GM18858 (cell line): ENCODE measurements at regions not wholly inside any gene's neighbourhood (a gene's known extent, or its start where the extent isn't known, plus 50 kb on each side); places are given as distances from the start of the nearest gene placed in this dataset.
"Not testable (repeated sequence)": the region's sequence is repeated elsewhere in the genome, so short reads cannot be mapped to it uniquely, and the experiment has no call there.

Experiments
- ATAC-seq: cut with Tn5 transposase; IDR thresholded peaks from one replicate; pipeline ENCODE4 v1.9.1; 2021; ENCODE audit not compliant: unreplicated experiment

DNA sequence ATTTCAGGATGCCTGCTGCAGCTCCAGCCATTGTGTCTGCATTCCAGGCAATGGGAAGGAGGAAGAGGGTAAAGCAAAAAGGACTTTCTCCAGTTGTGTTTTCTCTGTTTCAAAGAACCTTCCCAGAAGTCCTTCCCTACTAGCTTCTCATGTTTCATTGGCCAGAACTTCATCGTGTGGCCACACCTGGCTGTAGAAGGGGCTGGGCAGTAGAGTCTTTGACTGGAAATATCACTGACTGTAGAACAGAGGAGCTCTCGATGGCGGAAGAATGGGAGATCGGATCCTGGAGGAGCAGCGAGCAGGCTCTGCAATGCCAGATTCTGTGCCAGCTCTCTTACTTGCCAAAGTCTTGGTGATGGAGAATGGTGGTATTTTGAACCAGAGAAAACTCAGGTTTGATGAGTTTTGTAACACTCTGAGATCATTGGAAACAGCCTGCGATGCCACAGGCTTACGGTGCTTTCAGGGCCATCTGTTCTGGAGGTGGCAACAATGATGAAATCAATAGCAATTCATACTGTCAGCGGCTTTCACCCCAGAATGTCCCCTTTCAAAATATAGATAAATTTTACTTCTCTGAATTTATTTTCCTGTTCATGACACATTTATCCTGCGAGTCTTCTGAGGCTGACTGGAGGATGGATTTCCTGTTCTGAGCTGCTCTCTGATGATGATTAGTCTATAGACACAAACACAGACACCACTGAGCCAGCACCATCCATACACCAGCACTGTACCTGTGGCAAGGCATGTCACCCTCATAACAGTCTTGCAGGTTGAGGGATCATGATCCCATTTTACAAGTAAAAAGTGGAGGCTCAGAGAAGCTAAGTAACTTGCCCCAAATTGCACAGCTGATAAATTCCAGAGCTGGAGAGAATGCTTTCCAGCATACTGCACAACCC lies 204.2 kb downstream of the EMX2 start:
- ATAC-seq: no peak

DNA sequence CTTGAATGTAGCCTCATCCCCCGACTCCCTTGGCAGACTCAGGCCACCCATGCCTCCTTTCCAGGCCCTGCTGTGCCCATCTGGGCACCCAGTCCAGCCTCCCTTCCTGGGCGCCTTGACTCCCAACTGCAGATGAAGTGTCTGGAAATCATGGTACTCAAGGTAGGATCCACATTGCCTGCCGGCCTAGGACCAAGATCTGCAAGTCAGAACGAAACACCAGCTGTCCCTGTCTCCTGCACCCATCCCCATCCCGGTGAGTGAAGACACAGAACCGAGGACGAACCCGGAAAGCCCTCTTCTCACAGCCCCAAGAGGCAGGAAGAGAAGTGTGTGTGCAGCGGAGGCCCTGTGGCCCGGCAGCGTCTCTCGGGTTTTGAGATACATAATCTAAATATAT lies 205.1 kb downstream of the EMX2 start:
- ATAC-seq: no peak

DNA sequence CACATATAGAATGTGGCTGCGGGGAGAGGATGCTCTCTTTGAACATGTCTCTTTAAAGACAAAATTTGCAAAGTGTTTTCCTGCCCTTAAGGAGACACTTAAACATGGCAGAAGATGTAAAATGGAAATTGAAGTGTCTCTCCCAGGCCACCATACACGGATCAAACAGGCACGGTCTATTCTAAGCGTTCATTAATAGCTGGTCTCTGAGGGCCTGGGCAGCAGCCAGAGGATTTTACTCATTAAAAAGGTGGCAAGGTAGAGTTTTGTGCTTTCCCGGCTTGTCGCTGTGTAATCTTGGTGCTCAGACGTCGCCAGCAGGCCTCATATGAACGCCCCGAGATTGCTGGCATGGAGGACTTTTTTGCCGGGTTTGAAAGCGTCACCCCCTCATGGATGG lies 205.5 kb downstream of the EMX2 start:
- no peak for ATAC-seq

DNA sequence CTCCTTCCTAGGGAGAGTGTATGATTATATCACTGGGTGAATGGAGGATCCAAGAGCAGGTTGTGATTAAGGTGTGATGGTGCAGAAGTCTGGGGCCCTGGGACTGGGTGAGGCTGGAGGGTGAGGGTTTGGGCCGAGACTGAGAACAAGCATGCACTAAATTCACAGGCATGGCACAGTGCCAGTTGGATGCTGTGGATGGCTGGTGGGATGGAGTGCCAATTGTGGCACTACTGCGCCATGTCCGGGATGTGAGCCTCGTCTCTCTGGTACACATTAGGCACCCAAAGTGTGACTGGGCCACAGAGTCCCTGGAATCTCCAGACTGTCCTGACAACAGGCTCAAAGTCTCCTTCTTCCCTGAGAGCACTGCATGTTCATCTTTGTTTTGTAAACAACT lies 208.1 kb downstream of the EMX2 start:
- ATAC-seq: no peak

DNA sequence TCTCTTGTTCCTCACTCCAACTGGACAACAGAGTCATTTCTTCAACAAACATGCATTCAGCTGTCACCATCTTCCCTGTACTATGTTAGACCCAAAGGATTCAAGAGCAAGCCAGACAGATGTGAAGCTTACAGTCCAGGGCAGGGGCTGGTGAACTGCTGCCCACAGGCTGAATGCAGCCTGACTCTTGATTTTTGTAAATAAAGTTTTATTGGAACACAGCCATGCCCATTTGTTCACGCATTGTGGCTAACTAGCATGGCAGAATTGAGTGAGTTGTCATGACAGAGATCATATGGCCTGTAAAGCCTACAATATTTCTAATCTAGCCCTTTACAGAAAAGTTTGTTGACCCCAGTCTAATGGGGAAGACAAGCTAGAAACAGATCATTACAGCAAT lies 208.7 kb downstream of the EMX2 start:
- ATAC-seq: no peak

DNA sequence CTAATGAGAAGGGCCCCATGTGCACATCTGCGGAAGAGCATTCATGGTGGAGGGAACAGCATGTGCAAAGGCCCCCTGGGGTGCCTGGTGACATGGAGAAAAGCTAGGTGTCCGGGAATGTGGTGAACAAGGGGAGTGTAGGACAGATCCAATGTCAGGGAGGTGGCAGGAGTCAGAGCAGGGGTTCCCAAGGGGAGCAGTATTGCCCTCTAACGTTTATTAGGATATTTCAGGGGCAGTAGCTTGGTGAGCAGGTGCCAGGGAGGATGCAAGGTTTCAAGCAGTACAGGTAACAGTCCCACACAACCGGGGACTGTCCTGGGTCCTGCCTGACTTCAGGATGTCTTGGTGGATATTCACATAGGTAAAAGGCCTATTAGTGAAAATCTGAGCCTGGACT lies 209.6 kb downstream of the EMX2 start:
- no peak for ATAC-seq

DNA sequence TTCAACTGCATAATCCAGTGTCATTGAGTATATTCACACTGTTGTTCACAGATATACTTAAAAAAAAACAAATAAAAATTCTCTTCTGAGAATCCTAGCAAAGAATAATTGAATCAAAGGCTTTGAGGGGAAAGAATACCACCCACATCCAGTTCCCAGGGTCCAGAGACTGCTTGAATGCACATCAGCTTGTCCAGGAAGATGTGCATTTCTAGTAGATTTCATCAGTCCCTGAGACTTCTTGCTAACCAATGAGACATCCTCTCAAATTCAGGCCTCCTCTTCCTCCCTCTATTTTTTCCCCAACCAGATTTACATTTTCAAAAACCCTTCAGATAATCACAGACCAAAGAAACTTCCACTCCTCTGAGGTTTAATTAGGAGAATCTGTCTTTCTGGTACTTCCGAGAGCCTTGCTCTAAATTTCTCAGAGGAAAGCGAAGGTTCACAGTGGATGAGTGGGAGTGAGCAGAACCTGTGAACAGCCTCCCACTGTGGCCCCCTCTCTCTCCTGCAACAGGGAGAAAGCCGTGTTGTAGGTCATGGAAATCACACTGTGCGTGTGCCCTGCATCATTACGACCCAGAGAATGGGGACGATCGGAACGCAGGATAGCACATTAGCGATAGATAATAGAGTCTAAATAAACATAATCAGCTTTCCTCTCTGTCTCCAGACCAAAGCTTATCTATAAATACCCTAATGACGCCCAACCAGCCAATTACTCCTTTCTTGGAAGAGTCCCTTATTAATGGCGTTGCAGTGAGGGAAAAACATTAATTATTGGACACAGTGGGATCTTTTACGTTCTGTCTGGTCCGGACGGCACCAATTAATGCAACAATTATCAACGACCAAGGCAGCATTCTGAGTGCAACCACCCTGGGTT lies 212.5 kb downstream of the EMX2 start:
- ATAC-seq: no peak

DNA sequence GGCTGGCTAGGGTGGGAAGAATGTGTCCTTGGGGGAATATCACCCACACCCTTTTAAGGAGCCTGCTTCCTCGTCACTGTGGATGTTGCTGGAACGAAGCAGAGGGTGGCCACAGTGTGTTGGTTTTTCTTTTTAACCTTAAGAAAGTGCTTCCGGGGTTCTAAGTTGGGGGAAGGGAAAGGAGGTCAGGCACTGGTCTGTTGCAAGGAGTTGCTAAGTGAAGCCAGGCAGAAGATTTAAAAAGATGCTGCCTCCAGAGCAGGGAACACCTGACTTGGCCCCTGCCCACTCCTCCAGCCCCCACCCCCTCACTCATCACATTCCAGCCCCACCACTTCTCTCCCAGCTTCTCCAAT lies 213.1 kb downstream of the EMX2 start:
- no peak for ATAC-seq

DNA sequence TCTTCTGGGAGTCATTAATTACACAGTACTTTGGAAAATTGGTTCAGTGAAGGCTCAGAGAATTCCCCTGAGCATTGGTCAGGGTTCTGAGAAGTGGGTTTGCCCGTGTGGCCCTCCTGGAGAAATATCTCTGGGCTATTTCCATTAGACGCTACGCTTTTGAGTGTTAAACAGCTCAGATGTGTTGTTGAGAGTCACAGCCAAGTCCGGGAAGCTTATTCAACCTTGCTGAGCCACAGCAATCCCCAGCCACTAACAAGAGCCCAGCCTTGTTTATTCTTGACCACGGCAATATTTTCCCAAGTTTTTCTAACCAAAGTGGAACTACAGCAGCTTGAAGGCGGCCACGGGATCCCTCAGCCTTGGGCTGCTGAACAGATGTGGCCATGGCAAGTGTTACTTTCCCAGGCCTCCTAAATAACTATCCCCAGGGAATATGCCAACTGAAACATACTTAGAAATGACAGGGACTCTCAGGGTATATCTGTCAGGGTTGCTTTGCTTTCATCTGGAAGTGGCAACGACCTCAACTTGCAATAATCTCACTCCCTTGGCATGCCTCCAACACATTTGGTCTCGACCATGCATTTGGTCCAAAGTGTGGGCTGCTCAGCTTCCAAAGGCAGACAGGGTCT lies 214.7 kb downstream of the EMX2 start:
- ATAC-seq: no peak

DNA sequence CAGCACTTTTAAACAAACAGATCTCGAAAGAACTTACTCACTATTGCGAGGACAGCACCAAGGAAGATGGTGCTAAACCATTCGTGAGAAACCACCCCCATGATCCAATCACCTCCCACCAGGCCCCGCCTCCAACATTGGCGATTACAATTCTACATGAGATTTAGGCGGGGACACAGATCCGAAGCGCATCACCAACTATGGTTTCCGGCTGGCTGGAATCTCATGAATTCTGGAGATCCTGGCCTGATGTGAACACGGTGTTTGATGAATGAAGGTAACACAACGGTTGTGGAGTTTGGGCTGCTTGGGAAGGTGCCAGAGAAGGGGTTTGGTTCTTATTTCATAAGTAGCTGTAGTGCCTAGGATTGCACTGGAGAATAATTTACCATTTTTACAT lies 216.7 kb downstream of the EMX2 start:
- ATAC-seq: no peak

DNA sequence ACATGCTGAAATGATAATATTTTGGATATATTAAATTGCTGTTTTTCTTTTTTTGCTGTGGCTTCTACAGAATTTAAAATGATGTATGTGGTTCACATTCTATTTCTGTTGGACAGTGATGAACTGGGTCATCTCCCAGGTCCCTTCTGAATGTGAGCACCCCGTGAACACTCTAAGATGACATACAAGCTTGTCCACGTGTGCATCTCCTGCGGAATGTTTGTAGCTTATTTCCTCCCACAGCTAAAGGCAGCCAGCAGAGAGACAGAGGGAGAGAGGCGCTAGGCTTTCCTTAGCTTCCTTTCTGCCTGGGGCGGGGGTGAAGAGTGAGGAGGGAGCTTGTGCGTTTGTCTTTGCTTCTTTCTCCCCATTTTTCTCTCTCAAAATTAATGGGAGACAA lies 219.1 kb downstream of the EMX2 start:
- ATAC-seq: no peak

DNA sequence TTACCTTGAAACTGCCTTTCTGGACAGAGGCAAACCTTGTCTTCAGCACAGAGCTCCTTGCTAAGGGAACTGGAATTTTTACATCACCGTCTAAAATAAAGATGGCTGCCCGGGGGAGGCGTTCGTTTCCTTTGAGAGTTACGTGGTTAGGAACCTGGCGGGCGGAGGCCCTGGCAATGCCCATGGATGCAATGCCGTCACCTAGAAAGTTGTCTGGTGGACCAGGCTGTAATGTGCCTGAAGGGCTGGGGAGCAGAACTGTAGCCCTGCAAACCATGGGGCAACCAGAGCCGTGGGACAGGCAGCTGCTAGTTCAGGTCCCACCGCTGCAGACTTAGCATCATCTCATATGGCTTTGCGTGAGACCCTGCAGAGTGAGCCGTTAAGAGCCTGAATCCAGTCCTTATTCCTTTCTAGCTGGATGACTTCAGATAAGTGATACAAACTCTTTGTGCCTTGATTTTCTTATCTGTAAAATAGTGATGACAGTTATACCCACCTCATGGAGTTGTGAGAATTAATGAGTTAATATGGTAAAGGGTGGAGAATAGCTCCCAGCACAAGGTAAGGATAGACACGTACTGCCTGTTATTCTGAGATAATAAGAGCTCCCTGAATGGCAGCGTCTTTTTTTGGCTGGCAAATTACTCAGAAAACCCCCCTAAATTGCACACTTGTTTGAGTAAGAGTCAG lies 219.7 kb downstream of the EMX2 start:
- no peak for ATAC-seq

DNA sequence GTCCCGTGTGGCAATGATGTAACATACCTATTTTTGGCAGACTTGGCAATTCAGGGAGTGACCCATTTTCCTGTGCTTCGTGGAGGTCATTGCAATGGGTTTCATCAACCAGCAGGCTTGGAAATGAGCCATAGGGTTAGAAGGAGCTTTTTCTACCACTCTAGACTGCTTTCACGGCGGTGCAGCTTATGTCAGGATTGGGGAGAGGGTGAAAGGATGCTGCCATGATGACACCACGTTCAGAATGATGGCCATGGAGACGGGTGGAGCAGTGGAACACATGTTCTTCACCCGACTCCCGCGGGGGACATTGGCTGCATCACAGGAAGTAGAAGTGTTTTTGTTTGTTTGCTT lies 220.2 kb downstream of the EMX2 start:
- no peak for ATAC-seq

DNA sequence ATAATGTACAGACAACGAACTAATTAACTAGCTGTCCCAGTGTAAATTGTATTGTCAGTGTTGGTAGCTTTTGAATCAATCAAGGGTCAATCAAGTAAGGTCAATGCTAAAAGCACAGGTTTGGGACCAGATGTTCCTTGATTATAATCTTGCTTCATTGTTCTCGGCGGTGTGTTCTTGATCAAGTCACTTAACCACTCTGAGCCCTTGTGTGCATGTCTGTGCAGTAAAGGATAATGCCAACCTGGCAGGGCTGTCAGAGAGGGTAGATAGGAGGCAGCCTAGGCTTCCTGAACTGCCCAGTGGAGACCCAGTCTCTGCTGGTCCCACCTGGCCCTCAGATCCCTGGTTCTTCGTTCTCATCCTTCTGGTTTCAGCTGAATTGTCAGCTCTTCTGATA lies 221.0 kb downstream of the EMX2 start:
- no peak for ATAC-seq

DNA sequence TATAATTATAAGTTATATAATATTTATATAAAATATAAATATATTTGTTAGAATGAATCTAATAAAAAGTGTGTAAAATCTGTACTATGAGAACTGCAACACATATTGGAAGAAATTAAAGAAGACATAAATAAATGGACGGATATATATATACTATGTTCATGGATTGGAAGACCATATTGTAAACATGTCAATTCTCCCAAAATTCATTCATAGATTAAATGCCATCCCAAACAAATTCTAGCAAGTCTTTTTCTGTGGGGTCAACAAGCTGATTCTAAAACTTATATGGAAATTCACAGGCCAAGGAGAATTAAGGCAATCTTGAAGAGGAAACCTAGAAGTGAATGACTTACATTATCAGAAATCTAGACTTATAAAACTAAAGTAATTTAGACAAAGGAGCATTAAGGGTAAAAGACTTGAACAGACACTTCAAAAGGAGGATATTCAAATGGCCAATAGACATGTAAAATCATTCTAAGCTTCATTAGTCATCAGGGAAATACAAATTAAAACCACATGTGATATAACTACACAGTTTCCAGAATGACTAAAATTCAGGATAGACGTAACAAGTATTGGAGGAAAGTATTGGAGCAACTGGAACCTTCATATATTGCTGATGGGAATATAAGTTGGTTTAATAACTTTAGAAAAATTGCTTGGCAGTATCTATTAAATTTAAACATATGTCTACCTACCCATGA lies 225.9 kb downstream of the EMX2 start:
- no peak for ATAC-seq

DNA sequence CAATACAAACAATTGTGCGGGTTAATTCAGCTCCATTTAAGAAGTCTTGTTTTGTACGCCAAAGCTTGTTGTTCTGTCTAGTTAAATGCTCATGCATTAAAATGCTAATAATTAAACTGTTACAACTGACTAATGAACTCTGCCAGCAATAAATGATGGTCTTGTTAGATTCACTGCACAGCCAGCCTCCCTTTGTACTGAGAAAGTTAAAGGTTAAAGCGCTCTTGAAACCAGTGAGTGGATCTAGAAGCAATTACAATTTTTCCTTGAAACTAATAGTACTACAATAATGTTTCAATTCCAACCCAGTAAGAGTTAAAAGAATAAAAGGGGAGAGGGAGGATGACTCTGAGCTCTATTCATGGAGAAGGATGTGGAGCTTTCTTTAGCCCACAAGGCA lies 233.0 kb downstream of the EMX2 start:
- ATAC-seq: no peak

DNA sequence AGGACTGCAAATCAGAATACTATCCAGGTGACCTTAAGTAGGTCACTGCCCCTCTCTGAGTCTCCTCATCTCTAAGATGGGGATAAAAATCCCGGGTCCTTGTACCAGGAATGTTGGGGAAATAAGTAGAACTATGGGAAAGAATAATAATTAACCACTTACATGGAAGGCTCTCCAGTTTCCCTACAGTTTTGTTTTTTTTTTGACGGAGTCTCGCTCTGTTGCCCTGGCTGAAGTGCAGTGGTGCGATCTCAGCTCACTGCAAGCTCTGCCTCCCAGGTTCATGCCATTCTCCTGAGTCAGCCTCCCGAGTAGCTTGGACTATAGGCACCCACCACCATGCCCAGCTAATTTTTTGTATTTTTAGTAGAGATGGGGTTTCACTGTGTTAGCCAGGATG lies 234.7 kb downstream of the EMX2 start:
- not testable (repeated sequence) for ATAC-seq

DNA sequence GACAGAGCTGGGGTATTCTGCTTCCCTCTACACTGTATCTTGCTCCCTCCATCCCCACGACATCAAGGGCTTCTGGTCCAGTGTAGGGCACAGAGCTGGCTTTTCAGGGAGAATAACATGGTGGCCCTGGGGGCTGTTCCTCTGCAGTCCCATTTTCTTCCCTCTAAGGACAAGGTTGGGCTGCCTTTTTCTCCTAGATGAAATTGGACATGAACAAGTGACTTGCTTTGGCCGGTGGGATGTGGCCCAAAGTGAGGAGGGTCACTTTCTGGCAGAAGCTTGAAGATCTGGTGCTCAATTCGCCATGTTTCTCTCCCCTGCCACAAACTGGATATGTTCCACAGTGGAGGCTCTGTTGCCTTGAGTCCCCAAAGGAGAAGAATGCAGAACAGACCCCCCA lies 235.7 kb downstream of the EMX2 start:
- no peak for ATAC-seq

DNA sequence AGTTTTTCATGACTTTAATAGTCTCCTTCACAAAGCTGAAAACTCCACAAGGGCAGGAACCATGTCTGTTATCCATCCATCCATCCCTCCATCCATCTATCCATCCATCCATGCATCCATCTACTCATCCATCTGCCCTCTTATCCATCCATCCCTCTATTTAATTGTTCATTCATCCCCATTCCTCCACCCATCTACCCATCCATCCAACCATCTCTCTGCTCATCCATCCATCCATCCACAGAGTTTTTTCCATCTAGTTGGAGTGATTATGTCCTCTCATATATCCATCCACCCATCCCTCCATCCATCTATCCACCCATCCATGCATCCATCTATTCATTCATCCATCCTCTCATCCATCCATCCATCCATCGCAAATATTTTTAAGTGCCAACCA lies 237.9 kb downstream of the EMX2 start:
- no peak for ATAC-seq

DNA sequence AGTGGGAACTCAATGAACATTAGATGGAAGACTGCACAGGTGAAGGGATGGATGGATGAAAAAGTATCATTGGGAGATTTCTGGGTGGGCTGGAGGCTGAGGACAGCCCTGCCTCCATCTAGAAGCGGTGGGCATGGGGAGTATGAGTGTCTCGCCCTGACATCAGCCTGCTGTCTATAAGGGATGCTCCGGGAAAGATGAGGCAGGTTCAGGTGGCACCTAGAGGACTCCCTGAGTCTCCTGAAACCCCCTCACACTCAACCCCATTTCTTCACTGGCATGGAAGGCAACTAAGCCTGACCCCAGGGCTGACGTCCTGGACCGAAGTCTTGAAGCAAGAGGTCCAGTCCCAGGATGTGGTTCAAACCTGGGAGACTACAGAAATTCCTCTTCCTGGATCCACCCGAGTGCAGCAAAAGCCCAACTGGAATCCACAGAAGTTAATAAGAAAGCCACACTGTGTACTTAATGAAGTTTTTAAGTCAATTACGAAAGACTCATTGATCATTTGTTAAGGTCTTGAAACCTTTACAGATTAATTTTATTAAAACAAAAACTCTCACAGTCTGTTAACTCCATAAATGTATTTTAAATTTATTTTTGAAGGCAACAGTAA lies 238.8 kb downstream of the EMX2 start:
- ATAC-seq: no peak
